NCI-H446 treated with DMSO at 0.1 percent for 48 hours (cell line): ENCODE measurements at regions not wholly inside any gene's neighbourhood (a gene's known extent, or its start where the extent isn't known, plus 50 kb on each side); places are given as distances from the start of the nearest gene placed in this dataset.

Source experiments
- DNase-seq: peaks from one replicate; lab custom pipeline; 2025; lab: John Stamatoyannopoulos, UW

- no peak for DNase-seq
These were observed 139.5 kb downstream of the KIF18A start for GRCh38 chr11:27968461-27968860.

GRCh38 chr11:27965559-27965958 lies 142.4 kb downstream of the KIF18A start:
- DNase-seq, result no peak

- DNase-seq, result peak; percentile 95
These were observed 144.6 kb downstream of the KIF18A start for GRCh38 chr11:27963370-27963769.

GRCh38 chr11:27949951-27950738 lies 157.8 kb downstream of the KIF18A start:
- DNase-seq, result no peak

GRCh38 chr11:27945348-27945747 lies 162.6 kb downstream of the KIF18A start:
- no peak for DNase-seq

- DNase-seq, result no peak
These were observed 169.9 kb downstream of the KIF18A start for GRCh38 chr11:27938011-27938410.

GRCh38 chr11:27934830-27935145 lies 173.2 kb downstream of the KIF18A start:
- no peak for DNase-seq

- no peak for DNase-seq
These were observed 173.7 kb downstream of the KIF18A start for GRCh38 chr11:27933992-27934829.

- no peak for DNase-seq
These were observed 176.2 kb downstream of the KIF18A start for GRCh38 chr11:27931770-27932169.

GRCh38 chr11:27930946-27931345 lies 177.0 kb downstream of the KIF18A start:
- no peak for DNase-seq

- no peak for DNase-seq
These were observed 179.1 kb downstream of the KIF18A start for GRCh38 chr11:27928809-27929208.

GRCh38 chr11:27926981-27927481 lies 180.9 kb downstream of the KIF18A start:
- peak; percentile 12 for DNase-seq

GRCh38 chr11:27926486-27926885 lies 181.5 kb downstream of the KIF18A start:
- no peak for DNase-seq

GRCh38 chr11:27921472-27921871 lies 186.5 kb downstream of the KIF18A start:
- no peak for DNase-seq

- DNase-seq, result no peak
These were observed 191.3 kb downstream of the KIF18A start for GRCh38 chr11:27916541-27917100.

GRCh38 chr11:27914080-27914479 lies 193.9 kb downstream of the KIF18A start:
- DNase-seq, result no peak

GRCh38 chr11:27913650-27914049 lies 194.3 kb downstream of the KIF18A start:
- DNase-seq, result no peak

GRCh38 chr11:27912916-27913315 lies 195.0 kb downstream of the KIF18A start:
- DNase-seq, result no peak

GRCh38 chr11:27910186-27910931 lies 197.6 kb downstream of the KIF18A start:
- DNase-seq, result no peak

- DNase-seq, result no peak
These were observed 198.6 kb downstream of the KIF18A start for GRCh38 chr11:27909386-27909785.

- DNase-seq, result no peak
These were observed 199.3 kb downstream of the KIF18A start for GRCh38 chr11:27908621-27909020.

- DNase-seq, result no peak
These were observed 200.4 kb downstream of the KIF18A start for GRCh38 chr11:27907530-27907929.
